ENCODE measurements at regions not wholly inside any gene's neighbourhood (a gene's known extent, or its start where the extent isn't known, plus 50 kb on each side); places are given as distances from the start of the nearest gene placed in this dataset.

- intact Hi-C loops (cut with micrococcal nuclease), result no loop called here
- no peak overlapping the region for H3K27ac Mint-ChIP-seq
- TF ChIP-seq CTCF (IDR thresholded peaks at IDR 0.05), result no peak
These were observed 383.6 kb downstream of the HNRNPD start for GRCh38 chr4:81990211-81990610.

GRCh38 chr4:81989202-81989601, 384.6 kb downstream of the HNRNPD start:
- no peak overlapping the region for H3K4me2 ChIP-seq (replicated peaks; ENCODE audit: extremely low read depth, low read length, poor library complexity, severe bottlenecking)
- H3K79me2 ChIP-seq (ENCODE audit: insufficient read depth, low read length), result no peaks in the 10 kb centered on the region
- WGBS (ENCODE audit: insufficient coverage), result no CpG with 5 or more reads among the region's 1 CpG
- H3K27ac Mint-ChIP-seq, result no peak overlapping the region
- DNase-seq, result no peak
- H3K27me3 Mint-ChIP-seq (ENCODE audit: low read depth in 3 of 3), result peaks cover 0 to 4% (median 4%) of the 10 kb centered on the region in 3 donors
- no peaks in the 10 kb centered on the region for H3K36me3 Mint-ChIP-seq
- H3K27ac ChIP-seq (ENCODE audit: low read depth in 1 of 2, low read length in 2 of 2), result no peak overlapping the region
- H3K4me1 Mint-ChIP-seq, result no peaks in the 10 kb centered on the region
- H3K27me3 ChIP-seq (ENCODE audit: control insufficient read depth in 2 of 2, insufficient read depth in 2 of 2, low read length in 2 of 2), result no peaks in the 10 kb centered on the region
- no peak overlapping the region for H3K4me3 ChIP-seq (replicated peaks in 1 of 3; ENCODE audit: low read depth in 2 of 3, low read length in 3 of 3)
- no peak overlapping the region for H3K4me3 Mint-ChIP-seq
- intact Hi-C loops (cut with micrococcal nuclease), result no loop called here
- H3K36me3 ChIP-seq (replicated peaks in 1 of 2; ENCODE audit: control insufficient read depth in 1 of 2, insufficient read depth in 2 of 2, low read length in 2 of 2), result no peaks in the 10 kb centered on the region
- peaks cover 0 to 2% (median 0%) of the 10 kb centered on the region in 7 donors for H3K9me3 Mint-ChIP-seq
- TF ChIP-seq CTCF (IDR thresholded peaks at IDR 0.05), result no peak
- H3K4me1 ChIP-seq (ENCODE audit: control insufficient read depth in 1 of 2, insufficient read depth in 2 of 2, low read length in 2 of 2), result no peaks in the 10 kb centered on the region
- H3K9ac ChIP-seq (ENCODE audit: insufficient read depth, low read length, poor library complexity, severe bottlenecking), result no peak overlapping the region
- H3K9me3 ChIP-seq (replicated peaks in 1 of 2; ENCODE audit: control insufficient read depth in 1 of 2, insufficient read depth in 1 of 2, low read length in 2 of 2), result no peaks in the 10 kb centered on the region
- H2AFZ ChIP-seq (ENCODE audit: insufficient read depth, low read depth, low read length, poor library complexity, severe bottlenecking), result no peak overlapping the region
- no peaks in the 10 kb centered on the region for H4K20me1 ChIP-seq (ENCODE audit: insufficient read depth, low read length)

More at GRCh38 chr4:81990211-81990610, 383.6 kb downstream of the HNRNPD start:
- Histone ChIP-seq H3K4me1 (ENCODE audit: control insufficient read depth in 1 of 2, insufficient read depth in 2 of 2, low read length in 2 of 2) (no peaks in the 10 kb centered on the region), H3K4me2 (replicated peaks; ENCODE audit: extremely low read depth, low read length, poor library complexity, severe bottlenecking) (no peak overlapping the region), H3K27me3 (ENCODE audit: control insufficient read depth in 2 of 2, insufficient read depth in 2 of 2, low read length in 2 of 2) (no peaks in the 10 kb centered on the region), H3K4me3 (replicated peaks in 1 of 3; ENCODE audit: low read depth in 2 of 3, low read length in 3 of 3) (no peak overlapping the region), H3K9me3 (replicated peaks in 1 of 2; ENCODE audit: control insufficient read depth in 1 of 2, insufficient read depth in 1 of 2, low read length in 2 of 2) (no peaks in the 10 kb centered on the region), H3K9ac (ENCODE audit: insufficient read depth, low read length, poor library complexity, severe bottlenecking) (no peak overlapping the region), H4K20me1 (ENCODE audit: insufficient read depth, low read length) (no peaks in the 10 kb centered on the region), H3K27ac (ENCODE audit: low read depth in 1 of 2, low read length in 2 of 2) (no peak overlapping the region), H2AFZ (ENCODE audit: insufficient read depth, low read depth, low read length, poor library complexity, severe bottlenecking) (no peak overlapping the region), H3K36me3 (replicated peaks in 1 of 2; ENCODE audit: control insufficient read depth in 1 of 2, insufficient read depth in 2 of 2, low read length in 2 of 2) (no peaks in the 10 kb centered on the region), H3K79me2 (ENCODE audit: insufficient read depth, low read length) (no peaks in the 10 kb centered on the region)
- Mint-ChIP-seq H3K4me3 (no peak overlapping the region), H3K9me3 (peaks cover 0 to 4% (median 0%) of the 10 kb centered on the region in 7 donors), H3K36me3 (no peaks in the 10 kb centered on the region), H3K4me1 (no peaks in the 10 kb centered on the region), H3K27me3 (ENCODE audit: low read depth in 3 of 3) (peaks cover 0 to 4% (median 4%) of the 10 kb centered on the region in 3 donors)
- no peak for DNase-seq
- WGBS (ENCODE audit: insufficient coverage), result 60% methylated on average over 1 of the region's 4 CpGs

Measured in CD14-positive monocyte (primary cell).